Stromal cell of bone marrow (primary cell): ENCODE measurements at regions not wholly inside any gene's neighbourhood (a gene's known extent, or its start where the extent isn't known, plus 50 kb on each side); places are given as distances from the start of the nearest gene placed in this dataset.
"Not testable (repeated sequence)": the region's sequence is repeated elsewhere in the genome, so short reads cannot be mapped to it uniquely, and the experiment has no call there.

Source experiments
- DNase-seq: peaks from one replicate; pipeline ENCODE4 v3.0.0-alpha.2; 2012; ENCODE audit warnings: low read depth

DNA sequence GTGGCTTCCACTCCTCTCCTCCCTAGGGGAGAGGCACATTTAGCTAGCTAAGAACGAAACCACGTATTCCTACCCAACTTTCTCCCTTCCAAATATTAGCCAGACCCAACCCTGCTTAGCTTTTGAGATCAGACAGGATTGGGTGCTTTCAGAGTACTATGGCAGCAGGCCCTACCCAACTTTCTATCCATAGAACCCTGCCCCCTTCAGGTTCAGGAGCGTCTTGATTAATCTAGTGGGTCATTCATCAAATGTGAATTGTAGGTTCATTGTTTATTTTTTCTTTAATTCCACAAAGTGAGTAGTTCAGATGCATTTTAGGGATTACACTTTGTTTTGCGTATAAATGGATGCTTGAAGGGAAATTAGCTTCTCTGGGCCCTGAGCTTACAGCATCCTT, 188.3 kb downstream of the MIB1 start:
- DNase-seq = no peak

DNA sequence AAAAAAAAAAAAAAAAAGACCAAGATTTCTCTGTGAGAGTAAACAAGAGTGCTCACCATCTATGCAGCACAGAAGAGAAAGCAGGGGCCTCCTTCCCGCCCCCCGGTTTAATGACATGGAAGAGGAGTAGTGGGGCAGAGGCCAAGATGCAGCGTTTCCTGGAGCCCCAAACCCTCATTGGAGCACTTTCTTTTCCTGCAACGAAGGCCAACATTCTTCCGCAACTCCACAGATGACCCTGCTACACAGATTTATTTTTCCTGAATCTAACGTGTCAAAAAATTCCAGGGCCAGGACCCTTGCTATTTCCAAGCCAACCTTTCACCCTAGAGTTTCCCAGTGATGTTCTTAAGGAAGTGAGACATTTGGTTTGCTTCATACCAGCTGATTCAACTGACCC, 189.6 kb downstream of the MIB1 start:
- no peak for DNase-seq

GRCh38 chr18:21933931-21934765, 193.6 kb downstream of the MIB1 start:
- DNase-seq = no peak

- no peak for DNase-seq
These were observed 194.1 kb downstream of the MIB1 start for GRCh38 chr18:21934766-21935015.

DNA sequence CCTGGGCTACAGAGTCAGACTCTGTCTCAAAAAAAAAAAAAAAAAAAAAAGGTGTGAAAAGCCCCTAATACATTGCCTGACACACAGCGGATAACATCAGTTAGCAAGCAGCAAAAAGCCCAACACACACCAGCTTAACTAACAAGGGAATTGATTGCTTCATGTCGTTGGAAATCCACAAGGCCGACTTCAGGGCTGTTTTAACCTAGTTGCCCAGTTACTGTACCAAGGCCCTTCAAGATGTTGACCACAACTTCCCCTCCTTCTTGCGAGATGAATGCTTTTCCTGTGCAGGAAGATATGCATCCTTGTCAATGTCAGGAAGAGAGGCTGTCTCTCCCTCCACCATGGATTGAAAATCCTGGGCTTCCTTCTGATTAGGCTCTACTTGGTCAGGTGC, 202.9 kb downstream of the MIB1 start:
- DNase-seq = no peak

DNA sequence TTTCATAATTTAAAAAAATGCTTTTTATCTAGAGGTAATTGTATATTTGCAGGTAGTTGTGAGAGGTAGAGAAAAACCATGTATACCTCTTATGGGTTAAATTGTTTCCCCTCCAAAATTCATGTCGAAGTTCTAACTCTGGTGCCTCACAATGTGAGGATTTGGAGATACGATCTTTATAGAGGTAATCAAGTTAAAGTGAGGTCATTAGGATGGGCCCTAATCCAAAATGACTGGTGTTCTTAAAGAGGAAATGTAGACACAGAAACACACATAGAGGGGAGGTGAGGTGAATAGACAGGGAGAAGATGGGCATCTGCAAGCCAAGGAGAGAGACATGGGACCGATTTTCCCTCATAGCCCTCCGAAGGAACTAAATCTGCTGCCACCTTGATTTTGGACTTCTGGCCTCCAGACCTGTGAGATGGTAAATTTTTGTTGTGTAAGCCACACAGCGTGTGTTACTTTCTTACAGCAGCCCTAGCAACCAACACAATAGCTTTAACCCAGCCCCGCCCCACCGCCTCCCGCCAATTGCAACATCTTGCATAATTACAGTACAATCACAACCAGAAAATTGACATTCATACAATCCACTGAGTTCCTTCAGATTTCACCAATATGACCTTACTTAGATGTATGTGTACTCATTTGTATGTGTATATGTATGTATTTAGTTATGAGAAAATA, 208.9 kb downstream of the MIB1 start:
- DNase-seq = no peak

GRCh38 chr18:21955757-21956652, 213.4 kb upstream of the GATA6 start:
- peak; percentile 44 for DNase-seq

- DNase-seq = no peak
These were observed 211.1 kb upstream of the GATA6 start for GRCh38 chr18:21958263-21958662.

- DNase-seq = no peak
These were observed 210.5 kb upstream of the GATA6 start for GRCh38 chr18:21958707-21959450.

DNA sequence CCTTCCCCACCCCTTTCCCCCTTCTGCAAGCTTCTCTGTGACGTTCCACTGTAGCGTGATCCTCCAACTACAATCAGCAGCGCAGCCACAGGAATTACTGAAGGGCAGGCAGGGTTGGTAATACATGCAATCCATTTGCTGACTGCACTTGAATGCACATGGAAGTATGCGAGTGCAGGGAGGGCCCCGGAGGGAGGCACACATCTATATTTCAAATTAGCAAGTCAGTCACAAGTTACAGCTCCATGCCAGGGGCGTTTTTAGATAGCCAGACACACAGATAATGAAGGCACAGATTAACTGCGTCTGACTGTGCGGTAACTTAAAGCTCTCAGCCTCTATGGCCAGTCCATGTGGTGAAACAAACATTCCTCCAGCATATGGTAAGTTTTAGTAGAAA, 209.2 kb upstream of the GATA6 start:
- no peak for DNase-seq

- no peak for DNase-seq
These were observed 206.1 kb upstream of the GATA6 start for GRCh38 chr18:21963336-21963735.

DNA sequence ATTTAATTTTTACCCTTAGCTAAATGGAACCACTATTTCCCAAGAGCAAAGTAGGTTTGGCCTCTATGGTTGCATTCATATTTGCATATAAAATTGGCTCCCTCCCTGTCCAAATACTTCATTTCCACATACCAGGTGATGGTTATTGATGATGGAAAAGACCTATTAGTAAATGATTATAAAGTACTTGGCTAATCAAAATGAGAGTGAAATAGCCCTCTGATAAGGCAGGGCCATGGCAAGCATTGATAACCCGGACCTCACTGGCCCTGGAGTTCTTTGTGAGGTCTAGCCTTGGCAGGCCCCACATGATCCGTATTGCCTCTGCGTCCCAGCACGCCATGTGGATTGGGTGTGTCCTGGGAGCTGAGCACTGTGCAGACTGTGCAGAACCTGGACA, 201.1 kb upstream of the GATA6 start:
- DNase-seq = no peak

- no peak for DNase-seq
These were observed 197.1 kb upstream of the GATA6 start for GRCh38 chr18:21972281-21972680.

- not testable (repeated sequence) for DNase-seq
These were observed 193.4 kb upstream of the GATA6 start for GRCh38 chr18:21975954-21976353.

GRCh38 chr18:21978546-21979170, 190.7 kb upstream of the GATA6 start:
- no peak for DNase-seq

DNA sequence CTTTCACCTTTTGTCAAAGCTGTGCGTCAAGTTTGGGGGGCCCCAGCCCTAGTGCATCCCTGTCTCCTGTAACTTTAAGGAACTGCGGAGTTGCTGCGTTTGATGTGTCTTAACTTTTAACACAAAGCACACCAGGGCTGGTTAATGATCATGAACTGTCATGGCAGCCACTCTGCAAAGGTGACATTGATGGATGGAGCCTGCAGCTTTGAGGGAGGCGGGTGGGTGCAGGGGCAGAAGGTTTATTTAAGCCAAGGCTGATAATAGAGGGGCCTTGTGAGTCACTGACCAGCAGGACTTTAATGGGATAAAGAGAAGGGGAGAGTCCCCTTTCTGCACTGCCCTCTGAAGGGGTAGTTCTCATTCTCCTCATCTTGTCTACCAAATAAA, 190.2 kb upstream of the GATA6 start:
- no peak for DNase-seq

DNA sequence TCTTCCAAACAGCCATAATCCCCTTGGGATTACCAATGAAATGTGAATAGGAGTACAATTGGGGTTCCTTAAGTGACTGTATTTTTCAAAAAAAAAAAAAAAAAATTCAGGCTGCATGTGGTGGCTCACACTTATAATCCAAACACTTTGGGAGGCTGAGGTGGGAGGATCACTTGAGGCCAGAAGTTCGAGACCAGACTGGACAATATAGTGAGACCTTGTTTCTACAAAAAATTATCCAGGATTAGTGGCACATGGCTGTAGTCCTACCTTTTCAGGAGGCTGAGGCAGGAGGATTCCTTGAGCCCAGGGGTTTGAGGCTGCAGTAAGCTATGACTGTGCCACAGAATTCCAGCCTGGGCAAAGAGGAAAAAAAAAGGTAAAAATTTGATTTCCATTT, 189.6 kb upstream of the GATA6 start:
- no peak for DNase-seq

DNA sequence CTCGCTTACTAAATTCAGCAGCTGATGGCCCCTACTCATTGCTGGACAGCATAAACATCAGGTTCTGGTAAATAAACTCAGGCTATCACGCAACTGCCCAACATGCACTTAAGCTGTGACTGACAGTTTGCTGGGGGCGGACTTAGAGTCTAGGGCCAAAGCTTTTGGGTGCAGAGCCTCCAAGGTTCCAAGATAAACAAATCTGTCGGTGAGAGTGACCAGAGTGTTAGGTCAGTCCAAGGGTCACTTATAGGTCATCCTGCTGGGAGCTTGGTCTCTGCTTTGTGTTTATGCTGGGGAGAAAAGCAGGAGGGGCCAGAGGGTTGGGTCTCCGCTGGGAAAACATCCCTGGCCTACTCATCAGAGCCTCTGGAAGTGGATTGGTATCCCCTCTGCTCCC, 188.6 kb upstream of the GATA6 start:
- DNase-seq = no peak

GRCh38 chr18:21981489-21981888, 187.9 kb upstream of the GATA6 start:
- not testable (repeated sequence) for DNase-seq

DNA sequence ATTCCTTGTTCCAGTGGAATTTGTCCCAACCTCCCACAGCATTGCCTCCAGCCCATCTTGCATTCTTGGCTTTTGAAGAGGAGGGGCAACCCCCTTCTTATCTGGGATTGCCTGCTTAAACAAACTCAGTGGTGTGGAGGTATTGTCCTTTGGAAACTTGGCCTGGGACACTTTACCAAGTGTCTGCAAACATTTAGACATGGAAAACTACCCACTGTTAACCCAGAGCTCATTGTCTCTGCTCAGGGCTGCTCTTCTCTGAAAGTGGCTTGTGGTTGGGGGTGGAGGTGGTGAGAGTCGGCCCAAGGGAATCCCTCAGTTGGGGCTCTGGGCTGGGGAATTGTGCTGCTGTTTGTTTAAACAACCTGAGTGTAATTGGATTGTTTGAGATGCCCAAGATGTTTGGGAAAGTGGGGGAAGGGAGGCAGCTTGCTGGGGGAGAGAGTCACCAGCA, 178.3 kb upstream of the GATA6 start:
- DNase-seq = no peak

DNA sequence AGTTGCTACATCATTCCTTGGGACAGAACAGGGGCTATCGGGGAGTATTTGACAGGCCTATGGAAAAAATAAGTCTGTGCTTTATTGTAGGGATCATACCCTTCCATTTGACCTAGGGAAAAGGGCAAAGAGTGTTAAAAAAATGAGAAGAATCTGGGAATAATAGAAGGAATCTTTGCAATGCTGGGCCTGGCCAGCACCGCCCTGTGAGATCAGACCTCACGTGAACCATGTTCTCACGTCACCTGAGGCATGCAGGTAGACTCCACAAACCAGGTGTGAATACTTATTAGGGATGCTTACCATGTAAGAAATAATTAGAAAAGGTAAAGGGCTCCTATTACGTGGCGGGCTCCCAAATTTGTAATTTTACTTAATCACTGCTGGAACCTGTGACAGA, 177.5 kb upstream of the GATA6 start:
- DNase-seq = no peak

- no peak for DNase-seq
These were observed 173.0 kb upstream of the GATA6 start for GRCh38 chr18:21996351-21996826.
